CD4-positive, alpha-beta T cell treated with Interferon alpha-2 for 1 hour (primary cell): ENCODE measurements at regions not wholly inside any gene's neighbourhood (a gene's known extent, or its start where the extent isn't known, plus 50 kb on each side); places are given as distances from the start of the nearest gene placed in this dataset.
"Not testable (repeated sequence)": the region's sequence is repeated elsewhere in the genome, so short reads cannot be mapped to it uniquely, and the experiment has no call there.

Experiments used
- DNase-seq, 2 donors: peaks; one replicate each; pipeline ENCODE4 v3.0.0-alpha.2; 2020 to 2022

GRCh38 chr16:21487956-21488355 lies 111.4 kb upstream of the METTL9 start:
- peak in 1 of 2 donors; percentile 3 for DNase-seq

- not testable (repeated sequence) for DNase-seq
Measured at GRCh38 chr16:21499046-21499445, 100.3 kb upstream of the METTL9 start.

- peak; percentile 46 to 85 for DNase-seq
Measured at GRCh38 chr16:21501223-21501868, 98.0 kb upstream of the METTL9 start.

- peak; percentile 80 to 93 for DNase-seq
Measured at GRCh38 chr16:21501869-21502667, 97.3 kb upstream of the METTL9 start.

- not testable (repeated sequence) for DNase-seq
Measured at GRCh38 chr16:21503574-21503920, 95.8 kb upstream of the METTL9 start.

- not testable (repeated sequence) for DNase-seq
Measured at GRCh38 chr16:21503941-21504832, 95.2 kb upstream of the METTL9 start.

GRCh38 chr16:21505751-21506520 lies 93.4 kb upstream of the METTL9 start:
- not testable (repeated sequence) for DNase-seq

GRCh38 chr16:21506857-21507456 lies 92.4 kb upstream of the METTL9 start:
- peak; percentile 64 to 79 for DNase-seq

- DNase-seq = peak in 1 of 2 donors; percentile 37
Measured at GRCh38 chr16:21507631-21508305, 91.6 kb upstream of the METTL9 start.

GRCh38 chr16:21508661-21509436 lies 90.5 kb upstream of the METTL9 start:
- not testable (repeated sequence) for DNase-seq

- DNase-seq = not testable (repeated sequence)
Measured at GRCh38 chr16:21509437-21510086, 89.8 kb upstream of the METTL9 start.

- DNase-seq = not testable (repeated sequence)
Measured at GRCh38 chr16:21510869-21511255, 88.5 kb upstream of the METTL9 start.

- not testable (repeated sequence) for DNase-seq
Measured at GRCh38 chr16:21511315-21512210, 87.8 kb upstream of the METTL9 start.

GRCh38 chr16:21512280-21513192 lies 86.8 kb upstream of the METTL9 start:
- not testable (repeated sequence) for DNase-seq

GRCh38 chr16:21513337-21513741 lies 86.0 kb upstream of the METTL9 start:
- not testable (repeated sequence) for DNase-seq

- DNase-seq = not testable (repeated sequence)
Measured at GRCh38 chr16:21513812-21514473, 85.4 kb upstream of the METTL9 start.

GRCh38 chr16:21514474-21514840 lies 84.9 kb upstream of the METTL9 start:
- DNase-seq = not testable (repeated sequence)
